GM12878 (cell line): ENCODE measurements at regions not wholly inside any gene's neighbourhood (a gene's known extent, or its start where the extent isn't known, plus 50 kb on each side); places are given as distances from the start of the nearest gene placed in this dataset.

ENCODE experiments used
- ATAC-seq: fragments of 200-7000 bp; cut with Tn5 transposase; 3 replicates; pipeline ENCODE4 v1.9.1; 2020; ENCODE audit warnings: mild to moderate bottlenecking, moderate library complexity
- BruUV-seq: library from RNA; stranded (reverse); fragments of 400-500 nt; replicated peaks from 2 replicates; lab custom pipeline; 2021; lab: Mats Ljungman, UMichigan
- CTCF ChIA-PET: fragments of 300-600 bp; sonication (Branson Sonifier 250); formaldehyde crosslinking; extraction: SDS; loops from one replicate; lab custom pipeline; 2021; ENCODE audit warnings: inconsistent platforms; lab: Yijun Ruan, JAX
- POLR2A ChIA-PET: fragments of 350-600 bp; formaldehyde crosslinking; extraction: SDS; loops from one replicate; lab custom pipeline; 2021; ENCODE audit warnings: inconsistent platforms; lab: Charles Lee
- RAD21 ChIA-PET: fragments of 300-600 bp; sonication (Branson Sonifier 250); formaldehyde crosslinking; loops from one replicate; lab custom pipeline; 2023; ENCODE audit warnings: antibody characterized with exemption; ENCODE audit not compliant: unreplicated experiment; lab: Charles Lee
- SMC1A ChIA-PET: fragments of 300-600 bp; sonication (Branson Sonifier 250); formaldehyde crosslinking; loops from one replicate; lab custom pipeline; 2023; ENCODE audit not compliant: unreplicated experiment, uncharacterized antibody; lab: Charles Lee
- DNase-seq: peaks from one replicate; pipeline ENCODE4 v3.0.0-alpha.2; 2011; ENCODE audit warnings: low read depth, low spot score
- FAIRE-seq: peaks from 3 replicates; lab custom pipeline; 2011; peaks lifted over from hg19 to GRCh38; lab: Jason Lieb, UNC
- H2AFZ ChIP-seq: 2 replicates; pipeline ENCODE4 v1.6.0; 2011; ENCODE audit warnings: low read depth, low read length, control low read depth; ENCODE audit not compliant: control insufficient read depth
- H3K27ac ChIP-seq: 2 replicates; pipeline ENCODE4 v1.5.1; 2011; ENCODE audit warnings: control low read depth; ENCODE audit not compliant: control insufficient read depth, insufficient read depth
- H3K27me3 ChIP-seq, 2 experiments: replicated peaks in 1 of 2; 2 replicates each; pipeline versions ENCODE4 v1.6.0 to v1.6.1; 2011; ENCODE audit warnings: low read length in 1 of 2; ENCODE audit not compliant: control insufficient read depth in 2 of 2, insufficient read depth in 2 of 2
- H3K36me3 ChIP-seq, 2 experiments: 2 replicates each; pipeline ENCODE4 v1.5.1; 2011; ENCODE audit warnings: low read length in 1 of 2; ENCODE audit not compliant: control insufficient read depth in 2 of 2, insufficient read depth in 2 of 2
- H3K4me1 ChIP-seq: 2 replicates; pipeline ENCODE4 v1.6.1; 2011; ENCODE audit warnings: mild to moderate bottlenecking, low read length, moderate library complexity, mixed read lengths; ENCODE audit not compliant: control insufficient read depth, insufficient read depth
- H3K4me2 ChIP-seq: 2 replicates; pipeline ENCODE4 v1.6.0; 2011; ENCODE audit warnings: control low read depth; ENCODE audit not compliant: control insufficient read depth, insufficient read depth
- H3K4me3 ChIP-seq: fragments of 200-600 bp; sonication (generic); 2 replicates; pipeline ENCODE4 v1.5.1; 2016
- H3K79me2 ChIP-seq: 2 replicates; pipeline ENCODE4 v1.6.0; 2011; ENCODE audit warnings: low read length; ENCODE audit not compliant: control insufficient read depth, insufficient read depth
- H3K9ac ChIP-seq: 2 replicates; pipeline ENCODE4 v1.8.0; 2011; ENCODE audit warnings: low read length, control low read depth, mixed read lengths; ENCODE audit not compliant: control insufficient read depth, insufficient read depth
- H3K9me3 ChIP-seq: replicated peaks from 3 replicates; pipeline ENCODE4 v1.5.1; 2011; ENCODE audit warnings: mild to moderate bottlenecking, low read length; ENCODE audit not compliant: control insufficient read depth, insufficient read depth
- H4K20me1 ChIP-seq: 2 replicates; pipeline ENCODE4 v1.6.0; 2011; ENCODE audit not compliant: control insufficient read depth, insufficient read depth
- EP300 ChIP-seq, 2 experiments: fragments of 150-350 bp in 1 of 2; IDR thresholded peaks; 2 replicates each; pipeline ENCODE4 v1.6.1; 2011 to 2012; ENCODE audit warnings: low read depth in 2 of 2, low read length in 2 of 2, borderline replicate concordance in 1 of 2, improper control_type of control experiment in 1 of 2, inconsistent platforms in 1 of 2; ENCODE audit not compliant: control insufficient read depth in 1 of 2
- FOXM1 ChIP-seq: IDR thresholded peaks from 2 replicates; pipeline ENCODE4 v1.6.1; 2012; ENCODE audit warnings: low read depth, mild to moderate bottlenecking, inconsistent platforms, low read length, moderate library complexity
- LARP7 ChIP-seq: fragments of 450-650 bp; IDR thresholded peaks from 2 replicates; pipeline ENCODE4 v1.6.1; 2017; ENCODE audit warnings: mild to moderate bottlenecking
- RB1 ChIP-seq: fragments of 450-650 bp; formaldehyde crosslinking; IDR thresholded peaks from 2 replicates; pipeline ENCODE4 v1.6.1; 2017; ENCODE audit warnings: mild to moderate bottlenecking, borderline replicate concordance
- RBBP5 ChIP-seq: fragments of 200-600 bp; sonication (generic); conservative IDR thresholded peaks from 2 replicates; pipeline ENCODE4 v1.6.1; 2016
- SMAD1 ChIP-seq: fragments of 450-650 bp; IDR thresholded peaks from 2 replicates; pipeline ENCODE4 v1.6.1; 2018; ENCODE audit warnings: mild to moderate bottlenecking, low read depth; ENCODE audit not compliant: partially characterized antibody
- SMC3 ChIP-seq: IDR thresholded peaks from 2 replicates; pipeline ENCODE4 v1.6.1; 2011; ENCODE audit warnings: low read length, improper control_type of control experiment, borderline replicate concordance
- STAT3 ChIP-seq: IDR thresholded peaks from 2 replicates; pipeline ENCODE4 v1.6.1; 2011; ENCODE audit warnings: low read depth, low read length, improper control_type of control experiment
- TCF3 ChIP-seq: IDR thresholded peaks from 2 replicates; pipeline ENCODE4 v1.6.1; 2012; ENCODE audit warnings: low read depth, mild to moderate bottlenecking, low read length, borderline replicate concordance; ENCODE audit not compliant: insufficient read depth
- WGBS: methylation state at CpG from one replicate; pipeline ENCODE4 v1.1.6; 2016; ENCODE audit warnings: low lambda C conversion rate; ENCODE audit not compliant: insufficient replicate concordance, insufficient coverage; ENCODE audit errors: missing lambda C conversion rate; 5-methylcytosine and 5-hydroxymethylcytosine counted together
- in situ Hi-C: fragments of 300-500 bp; cut with MboI; formaldehyde crosslinking; loops from 9 replicates; pipeline ENCODE4 v1.14.3; 2018; ENCODE audit warnings: mixed read lengths
- intact Hi-C: fragments of 100-400 bp; cut with micrococcal nuclease; formaldehyde crosslinking; loops from one replicate; pipeline ENCODE4 v1.14.2; 2022; ENCODE audit not compliant: unreplicated experiment
- TF ChIP-seq, protein P1 (sequence below): fragments of 450-650 bp; IDR thresholded peaks from 2 replicates; pipeline ENCODE4 v1.6.1; 2014; ENCODE audit warnings: mild to moderate bottlenecking
- TF ChIP-seq, protein P2 (sequence below): fragments of 450-650 bp; formaldehyde crosslinking; IDR thresholded peaks from 2 replicates; pipeline ENCODE4 v1.4.0; 2020; ENCODE audit warnings: mild to moderate bottlenecking, moderate library complexity

DNA sequence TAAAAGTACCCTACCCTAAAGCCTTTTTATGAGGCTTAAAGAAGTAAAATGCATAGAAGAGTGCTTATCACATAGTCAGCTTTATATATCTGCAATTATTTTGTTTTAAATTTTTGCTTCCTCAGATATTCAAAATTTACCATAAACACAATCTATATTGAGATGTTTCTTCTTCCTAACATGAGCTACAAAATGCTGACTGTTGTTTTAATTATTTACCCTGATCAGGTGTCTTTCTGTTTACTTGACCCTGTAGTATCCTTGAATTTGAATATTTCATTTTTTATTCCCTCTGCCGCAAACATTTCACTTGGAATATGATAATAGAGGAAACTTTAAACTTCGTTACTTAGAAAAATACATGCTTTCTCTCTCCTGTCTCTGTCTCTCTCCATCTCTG lies 147.9 kb downstream of the TMX3 start:
- FAIRE-seq (no peak), DNase-seq (no peak), ATAC-seq (no peak)
- intact Hi-C loops, result no loop called here
- RAD21 ChIA-PET, result no interaction called here
- CTCF ChIA-PET, result no interaction called here
- no peaks in the 10 kb centered on the region for H3K4me1 ChIP-seq
- H4K20me1 ChIP-seq, result no peaks in the 10 kb centered on the region
- WGBS, result 21% methylated on average over 2 of the region's 2 CpGs
- no TSS peak for BruUV-seq
- H3K4me3 ChIP-seq, result no peak overlapping the region
- in situ Hi-C loops, result no loop called here
- H3K9ac ChIP-seq, result no peak overlapping the region
- H3K9me3 ChIP-seq, result no peaks in the 10 kb centered on the region
- POLR2A ChIA-PET, result no interaction called here
- no peak overlapping the region for H3K4me2 ChIP-seq
- no peak overlapping the region for H2AFZ ChIP-seq
- H3K27me3 ChIP-seq, result no peaks in the 10 kb centered on the region
- no peak overlapping the region for H3K27ac ChIP-seq
- SMC1A ChIA-PET, result no interaction called here
- H3K36me3 ChIP-seq, result no peaks in the 10 kb centered on the region
- H3K79me2 ChIP-seq, result no peaks in the 10 kb centered on the region
- no peak for TF ChIP-seq FOXM1
- TF ChIP-seq LARP7, result no peak

DNA sequence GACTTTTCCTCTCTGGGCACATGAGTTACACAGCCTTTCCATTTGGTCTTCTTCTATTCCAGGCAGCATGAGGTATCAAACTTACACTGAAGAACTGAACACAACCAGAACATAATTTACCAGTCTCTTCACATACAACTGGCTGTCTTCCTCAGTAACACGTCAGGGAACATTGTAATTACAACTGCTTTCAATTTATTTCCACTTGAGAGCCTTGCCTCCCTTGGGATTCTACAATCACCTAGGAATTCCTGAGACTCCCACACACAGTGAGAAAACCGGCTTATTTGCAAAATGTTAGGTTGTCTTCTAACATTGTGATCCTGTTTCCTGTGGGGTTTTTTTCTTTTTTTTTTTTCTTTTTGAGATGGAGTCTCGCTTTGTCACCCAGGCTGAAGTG lies 149.9 kb downstream of the TMX3 start:
- no peak for FAIRE-seq
- TF ChIP-seq STAT3, result no peak
- TF ChIP-seq, protein P1, sequence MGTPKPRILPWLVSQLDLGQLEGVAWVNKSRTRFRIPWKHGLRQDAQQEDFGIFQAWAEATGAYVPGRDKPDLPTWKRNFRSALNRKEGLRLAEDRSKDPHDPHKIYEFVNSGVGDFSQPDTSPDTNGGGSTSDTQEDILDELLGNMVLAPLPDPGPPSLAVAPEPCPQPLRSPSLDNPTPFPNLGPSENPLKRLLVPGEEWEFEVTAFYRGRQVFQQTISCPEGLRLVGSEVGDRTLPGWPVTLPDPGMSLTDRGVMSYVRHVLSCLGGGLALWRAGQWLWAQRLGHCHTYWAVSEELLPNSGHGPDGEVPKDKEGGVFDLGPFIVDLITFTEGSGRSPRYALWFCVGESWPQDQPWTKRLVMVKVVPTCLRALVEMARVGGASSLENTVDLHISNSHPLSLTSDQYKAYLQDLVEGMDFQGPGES, result no peak
- TF ChIP-seq TCF3, result no peak
- TF ChIP-seq, protein P2, sequence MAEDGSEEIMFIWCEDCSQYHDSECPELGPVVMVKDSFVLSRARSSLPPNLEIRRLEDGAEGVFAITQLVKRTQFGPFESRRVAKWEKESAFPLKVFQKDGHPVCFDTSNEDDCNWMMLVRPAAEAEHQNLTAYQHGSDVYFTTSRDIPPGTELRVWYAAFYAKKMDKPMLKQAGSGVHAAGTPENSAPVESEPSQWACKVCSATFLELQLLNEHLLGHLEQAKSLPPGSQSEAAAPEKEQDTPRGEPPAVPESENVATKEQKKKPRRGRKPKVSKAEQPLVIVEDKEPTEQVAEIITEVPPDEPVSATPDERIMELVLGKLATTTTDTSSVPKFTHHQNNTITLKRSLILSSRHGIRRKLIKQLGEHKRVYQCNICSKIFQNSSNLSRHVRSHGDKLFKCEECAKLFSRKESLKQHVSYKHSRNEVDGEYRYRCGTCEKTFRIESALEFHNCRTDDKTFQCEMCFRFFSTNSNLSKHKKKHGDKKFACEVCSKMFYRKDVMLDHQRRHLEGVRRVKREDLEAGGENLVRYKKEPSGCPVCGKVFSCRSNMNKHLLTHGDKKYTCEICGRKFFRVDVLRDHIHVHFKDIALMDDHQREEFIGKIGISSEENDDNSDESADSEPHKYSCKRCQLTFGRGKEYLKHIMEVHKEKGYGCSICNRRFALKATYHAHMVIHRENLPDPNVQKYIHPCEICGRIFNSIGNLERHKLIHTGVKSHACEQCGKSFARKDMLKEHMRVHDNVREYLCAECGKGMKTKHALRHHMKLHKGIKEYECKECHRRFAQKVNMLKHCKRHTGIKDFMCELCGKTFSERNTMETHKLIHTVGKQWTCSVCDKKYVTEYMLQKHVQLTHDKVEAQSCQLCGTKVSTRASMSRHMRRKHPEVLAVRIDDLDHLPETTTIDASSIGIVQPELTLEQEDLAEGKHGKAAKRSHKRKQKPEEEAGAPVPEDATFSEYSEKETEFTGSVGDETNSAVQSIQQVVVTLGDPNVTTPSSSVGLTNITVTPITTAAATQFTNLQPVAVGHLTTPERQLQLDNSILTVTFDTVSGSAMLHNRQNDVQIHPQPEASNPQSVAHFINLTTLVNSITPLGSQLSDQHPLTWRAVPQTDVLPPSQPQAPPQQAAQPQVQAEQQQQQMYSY (CRISPR knock-in tag), result no peak
- TF ChIP-seq FOXM1, result no peak
- no peak for TF ChIP-seq SMAD1
- no peak for TF ChIP-seq SMC3
- no peak for TF ChIP-seq RBBP5
- no peak for TF ChIP-seq EP300 (IDR thresholded peaks at IDR 0.05; ENCODE audit: borderline replicate concordance in 1 of 2, control insufficient read depth in 1 of 2, low read depth in 2 of 2, low read length in 2 of 2)
- TF ChIP-seq RB1, result no peak

More for the DNA sequence above, 149.9 kb downstream of the TMX3 start:
- no peak overlapping the region for H3K4me2 ChIP-seq
- DNase-seq, result no peak
- H3K9ac ChIP-seq, result no peak overlapping the region
- H3K27ac ChIP-seq, result no peak overlapping the region
- CTCF ChIA-PET, result interaction anchor here (1.4 kb wide), 1 partner anchor 16 kb away, joined by 3 read pairs; no protein-coding TSS in a partner anchor
- no peaks in the 10 kb centered on the region for H3K79me2 ChIP-seq
- SMC1A ChIA-PET, result interaction anchor here (1.1 kb wide), 1 partner anchor 23 kb away, joined by 3 read pairs; no protein-coding TSS in a partner anchor
- in situ Hi-C loops (no loop called here), intact Hi-C loops (no loop called here)
- ATAC-seq, result no peak
- H3K27me3 ChIP-seq, result no peaks in the 10 kb centered on the region
- H3K36me3 ChIP-seq, result no peaks in the 10 kb centered on the region
- no peaks in the 10 kb centered on the region for H3K9me3 ChIP-seq
- 0% methylated on average over 2 of the region's 3 CpGs for WGBS
- RAD21 ChIA-PET, result no interaction called here
- H4K20me1 ChIP-seq, result no peaks in the 10 kb centered on the region
- no peak overlapping the region for H2AFZ ChIP-seq
- H3K4me1 ChIP-seq, result no peaks in the 10 kb centered on the region
- POLR2A ChIA-PET, result no interaction called here
- no TSS peak for BruUV-seq
- no peak overlapping the region for H3K4me3 ChIP-seq
